PC-3 (cell line): ENCODE measurements at regions not wholly inside any gene's neighbourhood (a gene's known extent, or its start where the extent isn't known, plus 50 kb on each side); places are given as distances from the start of the nearest gene placed in this dataset.

ENCODE experiments used
- ATAC-seq: fragments of 200-7000 bp; cut with Tn5 transposase; 2 replicates; pipeline ENCODE4 v1.9.1; 2020; ENCODE audit warnings: mild to moderate bottlenecking, moderate library complexity
- BruUV-seq: library from RNA; stranded (reverse); fragments of 400-500 nt; replicated peaks from 2 replicates; lab custom pipeline; 2021; lab: Mats Ljungman, UMichigan
- CTCF ChIA-PET: fragments of 300-600 bp; sonication (Branson Sonifier 250); formaldehyde crosslinking; loops from one replicate; lab custom pipeline; 2022; ENCODE audit warnings: antibody characterized with exemption; lab: Charles Lee
- POLR2A ChIA-PET: fragments of 300-600 bp; sonication (Branson Sonifier 250); formaldehyde crosslinking; loops from one replicate; lab custom pipeline; 2022; ENCODE audit warnings: antibody characterized with exemption; ENCODE audit not compliant: unreplicated experiment; lab: Charles Lee
- DNase-seq: peaks from one replicate; pipeline ENCODE4 v3.0.0-alpha.2; 2015
- H2AFZ ChIP-seq: fragments of 300-600 bp; sonication (generic); 2 replicates; pipeline ENCODE4 v1.6.0; 2016; ENCODE audit warnings: antibody characterized with exemption, low read length
- H3F3A ChIP-seq: fragments of 300-600 bp; sonication (generic); one replicate; pipeline ENCODE4 v1.6.0; 2017; ENCODE audit warnings: antibody characterized with exemption, low read length, control low read depth, mild to moderate bottlenecking; ENCODE audit not compliant: unreplicated experiment
- H3K27ac ChIP-seq: fragments of 300-600 bp; sonication (generic); 2 replicates; pipeline ENCODE4 v1.5.1; 2016; ENCODE audit warnings: mild to moderate bottlenecking, low read length
- H3K27me3 ChIP-seq: fragments of 300-600 bp; sonication (generic); 2 replicates; pipeline ENCODE4 v1.6.1; 2016; ENCODE audit warnings: low read length, mixed read lengths
- H3K36me3 ChIP-seq: fragments of 300-600 bp; sonication (generic); 2 replicates; pipeline ENCODE4 v1.6.1; 2016; ENCODE audit warnings: low read depth, mixed run types, low read length, mixed read lengths
- H3K4me1 ChIP-seq: fragments of 300-600 bp; sonication (generic); 2 replicates; pipeline ENCODE4 v1.5.1; 2016; ENCODE audit warnings: low read length; ENCODE audit not compliant: insufficient read depth
- H3K4me2 ChIP-seq: fragments of 300-600 bp; sonication (generic); 2 replicates; pipeline ENCODE4 v1.6.0; 2016; ENCODE audit warnings: low read length
- H3K4me3 ChIP-seq: fragments of 300-600 bp; sonication (generic); 2 replicates; pipeline ENCODE4 v1.5.1; 2016; ENCODE audit warnings: mild to moderate bottlenecking, low read length, mixed read lengths
- H3K79me2 ChIP-seq: fragments of 300-600 bp; sonication (generic); 2 replicates; pipeline ENCODE4 v1.6.1; 2017; ENCODE audit warnings: low read length, mixed read lengths
- H3K9ac ChIP-seq: fragments of 300-600 bp; sonication (generic); 2 replicates; pipeline ENCODE4 v1.6.0; 2016; ENCODE audit warnings: mild to moderate bottlenecking, low read length
- H3K9me2 ChIP-seq: fragments of 300-600 bp; sonication (generic); replicated peaks from 2 replicates; pipeline ENCODE4 v1.6.1; 2016; ENCODE audit warnings: mixed run types, low read length, mixed read lengths
- H3K9me3 ChIP-seq: fragments of 300-600 bp; sonication (generic); 2 replicates; pipeline ENCODE4 v1.6.1; 2016; ENCODE audit warnings: low read length, mixed read lengths
- H4K20me1 ChIP-seq: fragments of 300-600 bp; sonication (generic); 2 replicates; pipeline ENCODE4 v1.6.1; 2016; ENCODE audit warnings: low read length, mixed read lengths
- EZH2 ChIP-seq: fragments of 300-600 bp; sonication (generic); IDR thresholded peaks from one replicate; pipeline ENCODE4 v1.6.1; 2017; ENCODE audit warnings: antibody characterized with exemption, mild to moderate bottlenecking, low read length; ENCODE audit not compliant: unreplicated experiment
- EZH2phosphoT487 ChIP-seq: fragments of 300-600 bp; sonication (generic); IDR thresholded peaks from 2 replicates; pipeline ENCODE4 v1.6.1; 2018; ENCODE audit warnings: mild to moderate bottlenecking, antibody characterized with exemption, low read length, borderline replicate concordance
- intact Hi-C: fragments of 100-400 bp; cut with micrococcal nuclease; formaldehyde crosslinking; loops from 2 replicates; pipeline ENCODE4 v1.9.0; 2023
- TF ChIP-seq, protein P1 (sequence below): fragments of 300-600 bp; sonication (generic); conservative IDR thresholded peaks from 2 replicates; pipeline ENCODE4 v1.5.1; 2017; ENCODE audit warnings: antibody characterized with exemption, low read depth, mild to moderate bottlenecking, low read length

DNA sequence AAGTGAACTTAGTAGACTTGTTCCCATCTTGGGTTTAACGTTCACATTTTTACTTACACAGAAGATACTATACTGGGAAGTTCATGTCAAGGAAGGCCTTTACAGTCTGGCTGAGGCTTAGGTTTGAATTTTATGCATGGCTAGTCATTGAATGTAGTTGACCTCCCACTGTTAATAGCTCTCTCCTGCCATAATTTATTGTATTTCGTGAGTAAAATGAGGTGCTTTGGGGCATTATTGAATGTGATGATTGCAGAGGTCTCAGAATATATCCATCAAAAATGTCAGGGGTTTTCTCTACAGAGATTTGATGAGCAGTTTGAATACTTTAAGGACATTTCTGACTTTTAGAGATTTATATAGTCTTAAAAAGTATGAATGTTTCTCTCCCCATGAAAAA is 356.6 kb upstream of the GRM7 start:
- TF ChIP-seq EZH2phosphoT487 = no peak
- TF ChIP-seq, protein P1, sequence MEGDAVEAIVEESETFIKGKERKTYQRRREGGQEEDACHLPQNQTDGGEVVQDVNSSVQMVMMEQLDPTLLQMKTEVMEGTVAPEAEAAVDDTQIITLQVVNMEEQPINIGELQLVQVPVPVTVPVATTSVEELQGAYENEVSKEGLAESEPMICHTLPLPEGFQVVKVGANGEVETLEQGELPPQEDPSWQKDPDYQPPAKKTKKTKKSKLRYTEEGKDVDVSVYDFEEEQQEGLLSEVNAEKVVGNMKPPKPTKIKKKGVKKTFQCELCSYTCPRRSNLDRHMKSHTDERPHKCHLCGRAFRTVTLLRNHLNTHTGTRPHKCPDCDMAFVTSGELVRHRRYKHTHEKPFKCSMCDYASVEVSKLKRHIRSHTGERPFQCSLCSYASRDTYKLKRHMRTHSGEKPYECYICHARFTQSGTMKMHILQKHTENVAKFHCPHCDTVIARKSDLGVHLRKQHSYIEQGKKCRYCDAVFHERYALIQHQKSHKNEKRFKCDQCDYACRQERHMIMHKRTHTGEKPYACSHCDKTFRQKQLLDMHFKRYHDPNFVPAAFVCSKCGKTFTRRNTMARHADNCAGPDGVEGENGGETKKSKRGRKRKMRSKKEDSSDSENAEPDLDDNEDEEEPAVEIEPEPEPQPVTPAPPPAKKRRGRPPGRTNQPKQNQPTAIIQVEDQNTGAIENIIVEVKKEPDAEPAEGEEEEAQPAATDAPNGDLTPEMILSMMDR = no peak
- no peak for TF ChIP-seq EZH2
- no peak for DNase-seq
- CTCF ChIA-PET = no interaction called here
- Histone ChIP-seq H3F3A (no peaks in the 10 kb centered on the region), H3K9ac (no peak overlapping the region), H2AFZ (no peak overlapping the region), H4K20me1 (no peaks in the 10 kb centered on the region), H3K27me3 (no peaks in the 10 kb centered on the region), H3K36me3 (no peaks in the 10 kb centered on the region), H3K9me2 (no peaks in the 10 kb centered on the region), H3K4me1 (no peaks in the 10 kb centered on the region), H3K79me2 (no peaks in the 10 kb centered on the region), H3K27ac (no peak overlapping the region), H3K4me3 (no peak overlapping the region), H3K9me3 (0 out of 2 replicates have a peak, but pooled peaks cover 4% of the 10 kb centered on the region), H3K4me2 (no peak overlapping the region)
- ATAC-seq = no peak
- intact Hi-C loops = no loop called here
- POLR2A ChIA-PET = no interaction called here
- no TSS peak for BruUV-seq

DNA sequence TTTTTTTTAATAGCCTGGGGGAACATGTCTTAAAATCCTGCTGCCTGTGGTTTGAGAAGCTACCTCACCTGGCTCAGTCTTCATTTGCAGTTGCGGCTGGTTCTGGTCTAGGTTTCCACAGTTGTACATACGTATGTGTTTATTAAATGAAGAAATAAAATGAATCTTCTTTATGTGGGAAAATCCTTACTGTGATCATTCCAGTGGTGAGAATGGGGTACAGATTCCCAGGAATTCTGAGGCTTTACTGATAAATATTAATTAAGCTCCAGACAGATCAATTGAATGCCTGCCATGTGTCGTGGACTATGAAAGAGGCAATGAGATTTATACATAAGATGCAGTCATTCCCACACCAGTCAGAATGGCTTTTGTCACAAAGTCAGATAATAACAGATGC is 356.1 kb upstream of the GRM7 start:
- Histone ChIP-seq H3K4me1 (no peaks in the 10 kb centered on the region), H3K36me3 (no peaks in the 10 kb centered on the region), H3K9me3 (0 out of 2 replicates have a peak, but pooled peaks cover 4% of the 10 kb centered on the region), H3F3A (no peaks in the 10 kb centered on the region), H3K27ac (no peak overlapping the region), H3K79me2 (no peaks in the 10 kb centered on the region), H3K9ac (no peak overlapping the region), H3K27me3 (no peaks in the 10 kb centered on the region), H4K20me1 (no peaks in the 10 kb centered on the region), H3K4me3 (no peak overlapping the region), H3K9me2 (no peaks in the 10 kb centered on the region), H2AFZ (no peak overlapping the region), H3K4me2 (no peak overlapping the region)
- TF ChIP-seq, protein P1 = no peak
- TF ChIP-seq EZH2 (no peak), EZH2phosphoT487 (no peak)
- ATAC-seq = no peak
- BruUV-seq = no TSS peak
- ChIA-PET POLR2A (no interaction called here), CTCF (no interaction called here)
- intact Hi-C loops = no loop called here
- no peak for DNase-seq

DNA sequence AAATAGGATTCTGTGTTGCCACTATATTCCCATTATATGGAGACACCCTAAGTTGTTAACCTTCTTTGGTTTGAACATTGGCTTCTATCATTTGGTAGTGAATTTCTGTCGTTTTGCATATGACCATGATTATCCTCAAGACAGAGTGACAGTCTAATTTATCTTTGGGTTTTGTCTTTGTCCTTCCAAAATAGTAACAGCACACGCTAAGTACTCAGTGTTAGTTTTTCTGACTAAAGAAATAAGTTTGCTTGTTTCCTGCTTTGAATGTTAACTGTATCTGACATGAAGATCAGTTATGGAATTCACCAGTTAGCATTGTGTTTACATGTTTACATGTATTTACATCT is 352.5 kb upstream of the GRM7 start:
- Histone ChIP-seq H3K4me3 (no peak overlapping the region), H3K27ac (no peak overlapping the region), H3K4me2 (no peak overlapping the region), H3F3A (no peaks in the 10 kb centered on the region), H3K4me1 (no peaks in the 10 kb centered on the region), H4K20me1 (no peaks in the 10 kb centered on the region), H3K9me3 (0 out of 2 replicates have a peak, but pooled peaks cover 9% of the 10 kb centered on the region), H2AFZ (no peak overlapping the region), H3K9me2 (no peaks in the 10 kb centered on the region), H3K79me2 (no peaks in the 10 kb centered on the region), H3K36me3 (no peaks in the 10 kb centered on the region), H3K9ac (no peak overlapping the region), H3K27me3 (no peaks in the 10 kb centered on the region)
- ATAC-seq = no peak
- TF ChIP-seq EZH2phosphoT487 = no peak
- TF ChIP-seq, protein P1 = no peak
- TF ChIP-seq EZH2 = no peak
- ChIA-PET POLR2A (no interaction called here), CTCF (no interaction called here)
- no TSS peak for BruUV-seq
- intact Hi-C loops = no loop called here
- DNase-seq = no peak
